Natural killer cell (primary cell): ENCODE measurements at regions not wholly inside any gene's neighbourhood (a gene's known extent, or its start where the extent isn't known, plus 50 kb on each side); places are given as distances from the start of the nearest gene placed in this dataset.

Source experiments
- ATAC-seq, 3 donors: fragments of 150-1000 bp in 2 of 3; fragments of 200-7000 bp in 1 of 3; cut with Tn5 transposase; 1 replicate in 1 of 3; 2 replicates in 2 of 3; pipeline ENCODE4 v1.10.0; 2021; ENCODE audit warnings: mild to moderate bottlenecking in 2 of 3, moderate library complexity in 2 of 3
- DNase-seq, 2 donors: peaks; one replicate each; pipeline versions ENCODE4 v3.0.0 to v3.0.0-alpha.2; 2013 to 2021; ENCODE audit warnings: mixed read lengths in 1 of 2
- H3K27ac ChIP-seq: one replicate; pipeline ENCODE4 v1.5.1; 2013; ENCODE audit warnings: mild to moderate bottlenecking, low read length
- H3K27me3 ChIP-seq: one replicate; pipeline ENCODE4 v1.6.1; 2013; ENCODE audit warnings: low read length; ENCODE audit not compliant: control insufficient read depth, insufficient read depth
- H3K36me3 ChIP-seq: one replicate; pipeline ENCODE4 v1.6.1; 2013; ENCODE audit warnings: low read length; ENCODE audit not compliant: control insufficient read depth, insufficient read depth
- H3K4me1 ChIP-seq: one replicate; pipeline ENCODE4 v1.6.1; 2013; ENCODE audit warnings: low read length; ENCODE audit not compliant: control insufficient read depth, insufficient read depth
- H3K4me3 ChIP-seq: one replicate; pipeline ENCODE4 v1.5.1; 2013; ENCODE audit warnings: low read length
- H3K9me3 ChIP-seq: one replicate; pipeline ENCODE4 v1.6.1; 2013; ENCODE audit warnings: low read length; ENCODE audit not compliant: control insufficient read depth, insufficient read depth
- H3K27ac Mint-ChIP-seq, 2 donors: one replicate each; pipeline ENCODE4 v1.8.0; 2022; ENCODE audit warnings: mild to moderate bottlenecking in 2 of 2, mixed read lengths in 2 of 2, moderate library complexity in 1 of 2
- H3K27me3 Mint-ChIP-seq, 2 donors: one replicate each; pipeline ENCODE4 v1.8.0; 2022; ENCODE audit warnings: low read depth in 2 of 2, mixed read lengths in 2 of 2
- H3K36me3 Mint-ChIP-seq: one replicate; pipeline ENCODE4 v1.8.0; 2022; ENCODE audit warnings: mixed read lengths
- H3K4me1 Mint-ChIP-seq, 2 donors: one replicate each; pipeline ENCODE4 v1.8.0; 2022; ENCODE audit warnings: mixed read lengths in 2 of 2
- H3K4me3 Mint-ChIP-seq: one replicate; pipeline ENCODE4 v1.8.0; 2022; ENCODE audit warnings: mild to moderate bottlenecking, moderate library complexity, mixed read lengths
- H3K9me3 Mint-ChIP-seq, 2 donors: one replicate each; pipeline ENCODE4 v1.8.0; 2022; ENCODE audit warnings: mixed read lengths in 2 of 2
- CTCF ChIP-seq: fragments of 200-600 bp; IDR thresholded peaks from one replicate; pipeline ENCODE4 v1.8.0; 2022; ENCODE audit warnings: antibody characterized with exemption
- WGBS: methylation state at CpG from one replicate; pipeline ENCODE4 v1.1.7; 2013; ENCODE audit warnings: missing lambda C conversion rate; ENCODE audit not compliant: insufficient coverage; 5-methylcytosine and 5-hydroxymethylcytosine counted together
- intact Hi-C: fragments of 100-400 bp; cut with micrococcal nuclease; formaldehyde crosslinking; loops from one replicate; pipeline ENCODE4 v1.14.2; 2022

- H3K4me1 ChIP-seq: no peaks in the 10 kb centered on the region
- no peak for TF ChIP-seq CTCF
- no peak overlapping the region for H3K27ac ChIP-seq
- Mint-ChIP-seq H3K27ac (no peak overlapping the region), H3K36me3 (no peaks in the 10 kb centered on the region), H3K27me3 (no peaks in the 10 kb centered on the region), H3K9me3 (peaks cover 0 to 2% of the 10 kb centered on the region in 2 donors), H3K4me3 (no peak overlapping the region), H3K4me1 (no peaks in the 10 kb centered on the region)
- WGBS: 73% methylated on average over 1 of the region's 2 CpGs
- no peaks in the 10 kb centered on the region for H3K36me3 ChIP-seq
- intact Hi-C loops: no loop called here
- H3K27me3 ChIP-seq: no peaks in the 10 kb centered on the region
- ATAC-seq (no peak), DNase-seq (no peak)
- no peak overlapping the region for H3K4me3 ChIP-seq
- no peaks in the 10 kb centered on the region for H3K9me3 ChIP-seq
Measured at GRCh38 chr13:103157434-103158145, 91.4 kb upstream of the SLC10A2 start.

GRCh38 chr13:103157016-103157415 lies 90.8 kb upstream of the SLC10A2 start:
- H3K27ac ChIP-seq: no peak overlapping the region
- H3K4me1 ChIP-seq: no peaks in the 10 kb centered on the region
- Mint-ChIP-seq H3K4me3 (no peak overlapping the region), H3K9me3 (peaks cover 0 to 2% of the 10 kb centered on the region in 2 donors), H3K27ac (no peak overlapping the region), H3K4me1 (no peaks in the 10 kb centered on the region), H3K36me3 (no peaks in the 10 kb centered on the region), H3K27me3 (no peaks in the 10 kb centered on the region)
- H3K4me3 ChIP-seq: no peak overlapping the region
- intact Hi-C loops: no loop called here
- ATAC-seq (no peak), DNase-seq (no peak)
- no peak for TF ChIP-seq CTCF
- no peaks in the 10 kb centered on the region for H3K36me3 ChIP-seq
- H3K9me3 ChIP-seq: no peaks in the 10 kb centered on the region
- no peaks in the 10 kb centered on the region for H3K27me3 ChIP-seq
- WGBS: 85% methylated on average over 2 of the region's 3 CpGs

DNA sequence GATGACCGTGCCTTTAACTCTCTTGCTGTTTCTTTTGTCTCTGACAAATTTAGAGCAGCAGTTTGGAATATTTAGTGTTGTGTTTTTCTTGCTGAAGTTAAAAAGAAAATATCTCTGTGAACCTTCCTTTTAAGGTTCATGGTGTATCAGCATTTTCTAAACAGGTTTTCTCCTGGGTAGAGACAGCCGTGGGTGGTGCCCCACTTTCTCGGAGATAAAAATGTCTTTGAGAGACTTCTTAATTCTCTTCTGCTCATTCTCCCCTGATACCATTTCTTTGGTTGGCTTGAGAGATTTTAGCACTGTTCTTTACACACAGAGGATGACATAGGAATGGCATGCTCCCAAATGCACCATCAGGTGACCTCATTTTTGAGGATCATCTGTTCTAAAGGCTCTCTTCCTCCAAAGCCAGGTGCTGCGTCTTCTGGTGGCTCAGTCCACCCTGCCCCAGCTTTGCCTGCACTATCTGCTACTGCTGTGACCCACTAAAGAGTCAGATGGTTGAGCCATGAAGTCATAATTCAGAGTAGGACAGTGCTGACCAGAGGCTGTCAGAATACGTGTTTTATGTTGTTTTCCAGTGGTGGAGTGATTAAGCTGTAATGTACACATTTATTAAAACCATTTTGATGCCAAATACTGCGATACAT lies 90.3 kb upstream of the SLC10A2 start:
- Mint-ChIP-seq H3K27me3 (no peaks in the 10 kb centered on the region), H3K4me3 (no peak overlapping the region), H3K4me1 (no peaks in the 10 kb centered on the region), H3K27ac (no peak overlapping the region), H3K9me3 (peaks cover 0 to 2% of the 10 kb centered on the region in 2 donors), H3K36me3 (no peaks in the 10 kb centered on the region)
- Histone ChIP-seq H3K27ac (no peak overlapping the region), H3K9me3 (no peaks in the 10 kb centered on the region), H3K4me1 (no peaks in the 10 kb centered on the region), H3K27me3 (no peaks in the 10 kb centered on the region), H3K4me3 (no peak overlapping the region), H3K36me3 (no peaks in the 10 kb centered on the region)
- no peak for ATAC-seq
- no peak for TF ChIP-seq CTCF
- 77% methylated on average over 6 of the region's 6 CpGs for WGBS
- DNase-seq: no peak
- intact Hi-C loops: no loop called here
